RWPE1 (cell line): ENCODE measurements at regions not wholly inside any gene's neighbourhood (a gene's known extent, or its start where the extent isn't known, plus 50 kb on each side); places are given as distances from the start of the nearest gene placed in this dataset.

Experiments
- CTCF ChIA-PET: fragments of 350-600 bp; sonication (Branson Sonifier 250); formaldehyde crosslinking; extraction: SDS; loops from one replicate; lab custom pipeline; 2021; lab: Yijun Ruan, JAX
- POLR2A ChIA-PET: fragments of 400-600 bp; formaldehyde crosslinking; extraction: SDS; loops from one replicate; lab custom pipeline; 2020; ENCODE audit warnings: antibody characterized with exemption; ENCODE audit not compliant: low non-redundant PET; lab: Yijun Ruan, JAX
- DNase-seq: peaks from one replicate; pipeline ENCODE4 v3.0.0; 2012; ENCODE audit warnings: low spot score
- H3K27ac ChIP-seq: fragments of 450-650 bp; 2 replicates; pipeline ENCODE4 v1.5.1; 2017
- CTCF ChIP-seq: fragments of 450-650 bp; conservative IDR thresholded peaks from 2 replicates; pipeline ENCODE4 v1.5.1; 2017; ENCODE audit warnings: low read depth, mild to moderate bottlenecking

GRCh38 chr2:204325468-204325867 is 219.8 kb upstream of the PARD3B start:
- H3K27ac ChIP-seq: no peak overlapping the region
- CTCF ChIA-PET: interaction anchor here (0.7 kb wide), 1 partner anchor 556 kb away, joined by 3 read pairs; no protein-coding TSS in a partner anchor

GRCh38 chr2:204328373-204328772 is 216.9 kb upstream of the PARD3B start:
- TF ChIP-seq CTCF: no peak

More at GRCh38 chr2:204325468-204325867, 219.8 kb upstream of the PARD3B start:
- peak; percentile 44 for DNase-seq
- TF ChIP-seq CTCF: peak; percentile 78
- POLR2A ChIA-PET: no interaction called here

GRCh38 chr2:204329016-204329415 is 216.3 kb upstream of the PARD3B start:
- no peak for TF ChIP-seq CTCF
- no peak overlapping the region for H3K27ac ChIP-seq
- ChIA-PET POLR2A (no interaction called here), CTCF (no interaction called here)
- DNase-seq: no peak

More at GRCh38 chr2:204328373-204328772, 216.9 kb upstream of the PARD3B start:
- H3K27ac ChIP-seq: no peak overlapping the region
- ChIA-PET CTCF (no interaction called here), POLR2A (no interaction called here)
- no peak for DNase-seq

- H3K27ac ChIP-seq: no peak overlapping the region
- TF ChIP-seq CTCF: no peak
- ChIA-PET POLR2A (no interaction called here), CTCF (no interaction called here)
- DNase-seq: no peak
Observed at GRCh38 chr2:204329532-204329931, 215.7 kb upstream of the PARD3B start.

- CTCF ChIA-PET: no interaction called here
- no peak for DNase-seq
- no peak overlapping the region for H3K27ac ChIP-seq
- no peak for TF ChIP-seq CTCF
- POLR2A ChIA-PET: no interaction called here
Observed at GRCh38 chr2:204331180-204331579, 214.1 kb upstream of the PARD3B start.

GRCh38 chr2:204331988-204332387 is 213.3 kb upstream of the PARD3B start:
- DNase-seq: no peak
- POLR2A ChIA-PET: no interaction called here
- CTCF ChIA-PET: interaction anchor here (0.5 kb wide), 1 partner anchor 491 kb away, joined by 3 read pairs; no protein-coding TSS in a partner anchor
- H3K27ac ChIP-seq: no peak overlapping the region
- TF ChIP-seq CTCF: no peak
